Astrocyte (in vitro differentiated cells and primary cell): ENCODE measurements at regions not wholly inside any gene's neighbourhood (a gene's known extent, or its start where the extent isn't known, plus 50 kb on each side); places are given as distances from the start of the nearest gene placed in this dataset.

Source experiments
- CTCF ChIP-seq: IDR thresholded peaks from 2 replicates; pipeline ENCODE4 v1.5.1; 2011; ENCODE audit warnings: low read depth, mild to moderate bottlenecking, inconsistent platforms, low read length, moderate library complexity; ENCODE audit not compliant: insufficient read depth
- EZH2 ChIP-seq: IDR thresholded peaks from 2 replicates; pipeline ENCODE4 v1.6.1; 2012; ENCODE audit warnings: mild to moderate bottlenecking, low read length, inconsistent platforms; ENCODE audit not compliant: insufficient read depth

GRCh38 chr5:170444969-170445505 is 55.9 kb upstream of the KCNMB1 start:
- TF ChIP-seq CTCF: no peak
- no peak for TF ChIP-seq EZH2
